SK-MEL-5 (cell line): ENCODE measurements at regions not wholly inside any gene's neighbourhood (a gene's known extent, or its start where the extent isn't known, plus 50 kb on each side); places are given as distances from the start of the nearest gene placed in this dataset.
"Not testable (repeated sequence)": the region's sequence is repeated elsewhere in the genome, so short reads cannot be mapped to it uniquely, and the experiment has no call there.

Experiments
- DNase-seq: peaks from one replicate; pipeline ENCODE4 v3.0.0-alpha.2; 2016; ENCODE audit warnings: low read depth, low spot score
- in situ Hi-C: cut with HindIII; loops from 2 replicates; pipeline ENCODE4 v1.10.0; 2016; ENCODE audit warnings: low sequenced_read_pairs, high pct_unique_total_duplicates, low pct_unique_long_range_greater_than_20kb

- in situ Hi-C loops: no loop called here
- no peak for DNase-seq
Observed at GRCh38 chr18:46179306-46179705, 75.1 kb downstream of the HAUS1 start.

- in situ Hi-C loops: no loop called here
- DNase-seq: no peak
Observed at GRCh38 chr18:46182633-46183358, 78.6 kb downstream of the HAUS1 start.

GRCh38 chr18:46184296-46184695 is 80.1 kb downstream of the HAUS1 start:
- in situ Hi-C loops, DNase-seq: not testable (repeated sequence)

- in situ Hi-C loops: no loop called here
Observed at GRCh38 chr18:46184727-46185126, 80.5 kb downstream of the HAUS1 start.

GRCh38 chr18:46190667-46191066 is 86.5 kb downstream of the HAUS1 start:
- in situ Hi-C loops: no loop called here
- DNase-seq: no peak

More at GRCh38 chr18:46184727-46185126, 80.5 kb downstream of the HAUS1 start:
- no peak for DNase-seq

GRCh38 chr18:46196627-46197243 is 92.5 kb downstream of the HAUS1 start:
- in situ Hi-C loops: no loop called here
- no peak for DNase-seq

- DNase-seq: no peak
- in situ Hi-C loops: no loop called here
Observed at GRCh38 chr18:46199515-46200147, 95.4 kb downstream of the HAUS1 start.

GRCh38 chr18:46200178-46201055 is 96.2 kb downstream of the HAUS1 start:
- in situ Hi-C loops, DNase-seq: not testable (repeated sequence)

GRCh38 chr18:46204143-46204542 is 100.0 kb downstream of the HAUS1 start:
- in situ Hi-C loops: no loop called here
- no peak for DNase-seq

- in situ Hi-C loops: no loop called here
- DNase-seq: no peak
Observed at GRCh38 chr18:46207985-46208384, 103.8 kb downstream of the HAUS1 start.

- in situ Hi-C loops: no loop called here
- DNase-seq: no peak
Observed at GRCh38 chr18:46209161-46209560, 105.0 kb downstream of the HAUS1 start.

GRCh38 chr18:46211816-46212215 is 107.6 kb downstream of the HAUS1 start:
- no peak for DNase-seq
- in situ Hi-C loops: no loop called here

- no peak for DNase-seq
- in situ Hi-C loops: no loop called here
Observed at GRCh38 chr18:46212398-46212797, 108.2 kb downstream of the HAUS1 start.

GRCh38 chr18:46213295-46213694 is 109.1 kb downstream of the HAUS1 start:
- in situ Hi-C loops: no loop called here
- peak; percentile 44 for DNase-seq

- in situ Hi-C loops: no loop called here
Observed at GRCh38 chr18:46214435-46214834, 110.2 kb downstream of the HAUS1 start.

GRCh38 chr18:46215902-46216723 is 111.9 kb downstream of the HAUS1 start:
- no peak for DNase-seq
- in situ Hi-C loops: no loop called here

More at GRCh38 chr18:46214435-46214834, 110.2 kb downstream of the HAUS1 start:
- no peak for DNase-seq

- in situ Hi-C loops: no loop called here
- DNase-seq: no peak
Observed at GRCh38 chr18:46220116-46220515, 115.9 kb downstream of the HAUS1 start.
